Mucosa of rectum (tissue), 2 donors: ENCODE measurements at regions not wholly inside any gene's neighbourhood (a gene's known extent, or its start where the extent isn't known, plus 50 kb on each side); places are given as distances from the start of the nearest gene placed in this dataset.

Experiments used
- H3K27ac ChIP-seq, 2 donors: one replicate each; pipeline ENCODE4 v1.7.0; 2013; ENCODE audit warnings: inconsistent platforms in 2 of 2, low read depth in 2 of 2, low read length in 2 of 2
- H3K27me3 ChIP-seq, 2 donors: one replicate each; pipeline ENCODE4 v1.7.0; 2013; ENCODE audit warnings: low read length in 2 of 2; ENCODE audit not compliant: control insufficient read depth in 2 of 2, insufficient read depth in 2 of 2
- H3K36me3 ChIP-seq, 2 donors: one replicate each; pipeline ENCODE4 v1.7.0; 2013; ENCODE audit warnings: low read length in 2 of 2; ENCODE audit not compliant: control insufficient read depth in 2 of 2, insufficient read depth in 2 of 2
- H3K4me1 ChIP-seq, 2 donors: one replicate each; pipeline ENCODE4 v1.7.0; 2013; ENCODE audit warnings: low read length in 2 of 2, mild to moderate bottlenecking in 1 of 2; ENCODE audit not compliant: control insufficient read depth in 2 of 2, insufficient read depth in 2 of 2
- H3K4me3 ChIP-seq, 2 donors: one replicate each; pipeline ENCODE4 v1.7.0; 2013; ENCODE audit warnings: low read length in 2 of 2
- H3K9ac ChIP-seq, 2 donors: one replicate each; pipeline ENCODE4 v1.7.0; 2013; ENCODE audit warnings: low read length in 2 of 2, low read depth in 1 of 2, mild to moderate bottlenecking in 1 of 2
- H3K9me3 ChIP-seq, 2 donors: one replicate each; pipeline ENCODE4 v1.7.0; 2013; ENCODE audit warnings: low read length in 2 of 2; ENCODE audit not compliant: control insufficient read depth in 2 of 2
- donor health status: healthy.
- donor health status: Normal muscosa, but diverticular disease.

DNA sequence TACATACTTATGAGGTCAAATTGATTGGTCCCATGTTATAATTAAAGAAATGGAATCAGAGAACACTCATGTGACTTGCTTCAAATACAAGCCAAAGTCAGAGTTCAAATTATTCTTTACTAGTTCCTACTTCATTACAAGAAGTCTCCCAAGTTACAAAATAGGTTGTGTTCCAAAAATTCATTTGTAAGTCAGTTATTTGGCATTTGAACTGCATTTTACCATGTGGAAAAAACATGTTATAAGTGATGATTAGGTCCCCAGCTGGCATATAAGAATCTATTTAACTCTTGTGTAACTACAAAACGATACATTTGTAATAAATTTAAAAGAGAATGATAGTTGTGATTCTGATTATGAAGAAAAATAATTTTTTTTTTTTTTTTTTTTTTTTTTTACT, 124.1 kb downstream of the DISP1 start:
- no peaks in the 10 kb centered on the region for H3K27me3 ChIP-seq
- H3K9ac ChIP-seq = no peak overlapping the region
- no peak overlapping the region for H3K27ac ChIP-seq
- no peaks in the 10 kb centered on the region for H3K9me3 ChIP-seq
- H3K36me3 ChIP-seq = peaks cover 0 to 8% of the 10 kb centered on the region in 2 donors
- no peak overlapping the region for H3K4me3 ChIP-seq
- H3K4me1 ChIP-seq = no peaks in the 10 kb centered on the region

- no peak overlapping the region for H3K4me3 ChIP-seq
- no peak overlapping the region for H3K27ac ChIP-seq
- peaks cover 0 to 8% of the 10 kb centered on the region in 2 donors for H3K36me3 ChIP-seq
- no peaks in the 10 kb centered on the region for H3K27me3 ChIP-seq
- no peaks in the 10 kb centered on the region for H3K4me1 ChIP-seq
- H3K9ac ChIP-seq = no peak overlapping the region
- no peaks in the 10 kb centered on the region for H3K9me3 ChIP-seq
Observed at GRCh38 chr1:222940095-222940494, 125.3 kb downstream of the DISP1 start.

DNA sequence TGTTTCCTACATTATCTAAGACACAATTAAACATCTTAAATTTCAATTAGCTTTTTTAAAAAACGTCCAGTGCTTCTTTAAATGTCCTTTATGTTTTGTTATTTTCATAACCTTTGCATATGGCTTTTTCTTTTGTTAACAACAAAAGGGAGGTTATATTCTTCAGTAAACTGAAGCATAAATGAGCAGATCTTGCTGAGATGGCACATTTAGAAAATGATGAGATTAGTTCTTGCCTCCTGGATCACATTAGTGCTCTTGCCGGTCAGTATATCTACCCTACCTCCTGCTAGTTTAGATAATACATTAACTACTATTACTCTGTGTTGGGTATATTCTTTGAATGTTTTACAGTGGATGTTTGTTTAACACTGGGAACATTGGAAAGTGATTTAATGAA, 126.1 kb downstream of the DISP1 start:
- Histone ChIP-seq H3K4me1 (no peaks in the 10 kb centered on the region), H3K4me3 (no peak overlapping the region), H3K9ac (no peak overlapping the region), H3K36me3 (peaks cover 0 to 8% of the 10 kb centered on the region in 2 donors), H3K27me3 (no peaks in the 10 kb centered on the region), H3K27ac (no peak overlapping the region), H3K9me3 (no peaks in the 10 kb centered on the region)

GRCh38 chr1:222941425-222941824, 126.6 kb downstream of the DISP1 start:
- H3K9me3 ChIP-seq = no peaks in the 10 kb centered on the region
- no peak overlapping the region for H3K4me3 ChIP-seq
- H3K36me3 ChIP-seq = peaks cover 0 to 8% of the 10 kb centered on the region in 2 donors
- no peak overlapping the region for H3K27ac ChIP-seq
- H3K4me1 ChIP-seq = no peaks in the 10 kb centered on the region
- no peak overlapping the region for H3K9ac ChIP-seq
- H3K27me3 ChIP-seq = no peaks in the 10 kb centered on the region

DNA sequence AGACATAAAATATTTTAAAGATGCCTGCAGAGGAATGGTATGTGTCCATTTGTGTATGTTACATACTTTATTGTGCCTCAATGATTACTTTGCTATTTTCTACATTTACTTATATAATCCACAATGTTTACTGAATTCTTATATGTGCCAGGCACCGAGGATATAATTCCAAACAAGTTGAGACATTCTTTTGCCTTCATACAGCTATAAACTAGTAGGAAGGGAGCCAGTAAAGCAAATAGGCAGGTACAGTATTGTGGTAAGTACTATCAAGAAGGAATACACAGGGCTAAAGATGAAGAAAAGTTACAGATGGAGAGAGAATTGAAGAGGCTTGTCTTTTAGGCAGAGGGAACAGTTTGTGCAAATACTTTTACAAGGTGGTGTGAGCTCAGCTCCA, 131.6 kb downstream of the DISP1 start:
- Histone ChIP-seq H3K9ac (no peak overlapping the region), H3K4me1 (peaks cover 0 to 3% of the 10 kb centered on the region in 2 donors), H3K27me3 (no peaks in the 10 kb centered on the region), H3K36me3 (peaks cover 0 to 8% of the 10 kb centered on the region in 2 donors), H3K4me3 (no peak overlapping the region), H3K9me3 (no peaks in the 10 kb centered on the region), H3K27ac (no peak overlapping the region)

- H3K27me3 ChIP-seq = no peaks in the 10 kb centered on the region
- no peak overlapping the region for H3K4me3 ChIP-seq
- no peak overlapping the region for H3K27ac ChIP-seq
- peaks cover 0 to 3% of the 10 kb centered on the region in 2 donors for H3K4me1 ChIP-seq
- no peak overlapping the region for H3K9ac ChIP-seq
- no peaks in the 10 kb centered on the region for H3K9me3 ChIP-seq
- H3K36me3 ChIP-seq = peaks cover 0 to 5% of the 10 kb centered on the region in 2 donors
Observed at GRCh38 chr1:222948079-222948478, 133.2 kb downstream of the DISP1 start.

- no peaks in the 10 kb centered on the region for H3K27me3 ChIP-seq
- H3K4me3 ChIP-seq = no peak overlapping the region
- H3K4me1 ChIP-seq = peaks cover 0 to 3% of the 10 kb centered on the region in 2 donors
- H3K9me3 ChIP-seq = no peaks in the 10 kb centered on the region
- H3K9ac ChIP-seq = no peak overlapping the region
- H3K27ac ChIP-seq = no peak overlapping the region
- no peaks in the 10 kb centered on the region for H3K36me3 ChIP-seq
Observed at GRCh38 chr1:222950892-222951291, 136.1 kb downstream of the DISP1 start.

GRCh38 chr1:222953585-222953984, 138.7 kb downstream of the DISP1 start:
- Histone ChIP-seq H3K9me3 (no peaks in the 10 kb centered on the region), H3K4me3 (no peak overlapping the region), H3K36me3 (no peaks in the 10 kb centered on the region), H3K4me1 (no peaks in the 10 kb centered on the region), H3K27ac (no peak overlapping the region), H3K9ac (no peak overlapping the region), H3K27me3 (no peaks in the 10 kb centered on the region)

- Histone ChIP-seq H3K4me1 (no peaks in the 10 kb centered on the region), H3K9ac (no peak overlapping the region), H3K27ac (no peak overlapping the region), H3K36me3 (no peaks in the 10 kb centered on the region), H3K4me3 (no peak overlapping the region), H3K27me3 (no peaks in the 10 kb centered on the region), H3K9me3 (no peaks in the 10 kb centered on the region)
Observed at GRCh38 chr1:222955964-222956363, 141.1 kb downstream of the DISP1 start.

- no peak overlapping the region for H3K27ac ChIP-seq
- no peak overlapping the region for H3K9ac ChIP-seq
- no peak overlapping the region for H3K4me3 ChIP-seq
- no peaks in the 10 kb centered on the region for H3K27me3 ChIP-seq
- no peaks in the 10 kb centered on the region for H3K36me3 ChIP-seq
- no peaks in the 10 kb centered on the region for H3K4me1 ChIP-seq
- no peaks in the 10 kb centered on the region for H3K9me3 ChIP-seq
Observed at GRCh38 chr1:222956601-222957000, 141.8 kb downstream of the DISP1 start.
